Activated naive CD4-positive, alpha-beta T cell treated with Interleukin-2 at 50 U/mL for 16 hours (primary cell): ENCODE measurements at regions not wholly inside any gene's neighbourhood (a gene's known extent, or its start where the extent isn't known, plus 50 kb on each side); places are given as distances from the start of the nearest gene placed in this dataset.
"Not testable (repeated sequence)": the region's sequence is repeated elsewhere in the genome, so short reads cannot be mapped to it uniquely, and the experiment has no call there.

Experiments
- DNase-seq: peaks from one replicate; pipeline ENCODE4 v3.0.0-alpha.2; 2020

GRCh38 chr5:83889971-83890745, 169.5 kb upstream of the HAPLN1 start:
- no peak for DNase-seq

GRCh38 chr5:83877911-83878706, 157.5 kb upstream of the HAPLN1 start:
- no peak for DNase-seq

- DNase-seq = no peak
These were observed 151.1 kb upstream of the HAPLN1 start for GRCh38 chr5:83871533-83872395.

GRCh38 chr5:83866181-83866580, 145.5 kb upstream of the HAPLN1 start:
- DNase-seq = no peak

- no peak for DNase-seq
These were observed 144.9 kb upstream of the HAPLN1 start for GRCh38 chr5:83865579-83865978.

GRCh38 chr5:83864652-83865051, 144.0 kb upstream of the HAPLN1 start:
- no peak for DNase-seq

- DNase-seq = no peak
These were observed 136.7 kb upstream of the HAPLN1 start for GRCh38 chr5:83857341-83857740.

- DNase-seq = no peak
These were observed 136.2 kb upstream of the HAPLN1 start for GRCh38 chr5:83856881-83857280.

GRCh38 chr5:83850412-83850811, 129.8 kb upstream of the HAPLN1 start:
- not testable (repeated sequence) for DNase-seq

- no peak for DNase-seq
These were observed 128.3 kb upstream of the HAPLN1 start for GRCh38 chr5:83848941-83849340.

- no peak for DNase-seq
These were observed 126.1 kb upstream of the HAPLN1 start for GRCh38 chr5:83846624-83847350.

GRCh38 chr5:83844449-83845068, 123.9 kb upstream of the HAPLN1 start:
- DNase-seq = peak; percentile 3

GRCh38 chr5:83839788-83840187, 119.1 kb upstream of the HAPLN1 start:
- no peak for DNase-seq

- DNase-seq = no peak
These were observed 118.6 kb upstream of the HAPLN1 start for GRCh38 chr5:83839256-83839655.

- DNase-seq = no peak
These were observed 116.7 kb upstream of the HAPLN1 start for GRCh38 chr5:83837265-83837907.

- DNase-seq = no peak
These were observed 113.7 kb upstream of the HAPLN1 start for GRCh38 chr5:83834306-83834705.

GRCh38 chr5:83831834-83832233, 111.2 kb upstream of the HAPLN1 start:
- no peak for DNase-seq

GRCh38 chr5:83827111-83827557, 106.5 kb upstream of the HAPLN1 start:
- DNase-seq = no peak

GRCh38 chr5:83817591-83817990, 96.9 kb upstream of the HAPLN1 start:
- DNase-seq = no peak

- DNase-seq = no peak
These were observed 95.0 kb upstream of the HAPLN1 start for GRCh38 chr5:83815661-83816060.

- DNase-seq = no peak
These were observed 89.9 kb upstream of the HAPLN1 start for GRCh38 chr5:83810511-83810910.
